OCI-M1 (cell line): ENCODE measurements at regions not wholly inside any gene's neighbourhood (a gene's known extent, or its start where the extent isn't known, plus 50 kb on each side); places are given as distances from the start of the nearest gene placed in this dataset.
A peak's percentile ranks its signal among the peaks of the same experiment; 100 is the strongest.
"Not testable (repeated sequence)": the region's sequence is repeated elsewhere in the genome, so short reads cannot be mapped to it uniquely, and the experiment has no call there.

Source experiments
- DNase-seq: peaks from one replicate; lab custom pipeline; 2025; lab: John Stamatoyannopoulos, UW

- no peak for DNase-seq
Measured at GRCh38 chr16:59543641-59544040, 809.5 kb upstream of the GOT2 start.

GRCh38 chr16:59540621-59541020 is 806.5 kb upstream of the GOT2 start:
- DNase-seq: peak; percentile 7

GRCh38 chr16:59535298-59535697 is 801.2 kb upstream of the GOT2 start:
- no peak for DNase-seq

GRCh38 chr16:59527206-59527997 is 793.3 kb upstream of the GOT2 start:
- DNase-seq: no peak

GRCh38 chr16:59522826-59523225 is 788.7 kb upstream of the GOT2 start:
- DNase-seq: no peak

GRCh38 chr16:59518721-59519120 is 784.6 kb upstream of the GOT2 start:
- DNase-seq: peak; percentile 86

- DNase-seq: no peak
Measured at GRCh38 chr16:59514651-59515050, 780.5 kb upstream of the GOT2 start.

- no peak for DNase-seq
Measured at GRCh38 chr16:59510008-59510424, 775.9 kb upstream of the GOT2 start.

GRCh38 chr16:59500601-59501000 is 766.5 kb upstream of the GOT2 start:
- DNase-seq: no peak

- no peak for DNase-seq
Measured at GRCh38 chr16:59487067-59487466, 753.0 kb upstream of the GOT2 start.

- no peak for DNase-seq
Measured at GRCh38 chr16:59484833-59485516, 750.9 kb upstream of the GOT2 start.

- peak; percentile 74 for DNase-seq
Measured at GRCh38 chr16:59478838-59479237, 744.7 kb upstream of the GOT2 start.

GRCh38 chr16:59470556-59470955 is 736.4 kb upstream of the GOT2 start:
- no peak for DNase-seq

GRCh38 chr16:59469266-59469665 is 735.1 kb upstream of the GOT2 start:
- DNase-seq: no peak

- DNase-seq: no peak
Measured at GRCh38 chr16:59463776-59464175, 729.7 kb upstream of the GOT2 start.

GRCh38 chr16:59459806-59460205 is 725.7 kb upstream of the GOT2 start:
- no peak for DNase-seq

- no peak for DNase-seq
Measured at GRCh38 chr16:59455497-59455896, 721.4 kb upstream of the GOT2 start.

- not testable (repeated sequence) for DNase-seq
Measured at GRCh38 chr16:59450513-59450912, 716.4 kb upstream of the GOT2 start.

GRCh38 chr16:59440502-59440901 is 706.4 kb upstream of the GOT2 start:
- DNase-seq: no peak

- no peak for DNase-seq
Measured at GRCh38 chr16:59432896-59433295, 698.8 kb upstream of the GOT2 start.

GRCh38 chr16:59432276-59432675 is 698.2 kb upstream of the GOT2 start:
- no peak for DNase-seq

- no peak for DNase-seq
Measured at GRCh38 chr16:59424714-59425273, 690.7 kb upstream of the GOT2 start.
